ENCODE measurements at regions not wholly inside any gene's neighbourhood (a gene's known extent, or its start where the extent isn't known, plus 50 kb on each side); places are given as distances from the start of the nearest gene placed in this dataset.

DNA sequence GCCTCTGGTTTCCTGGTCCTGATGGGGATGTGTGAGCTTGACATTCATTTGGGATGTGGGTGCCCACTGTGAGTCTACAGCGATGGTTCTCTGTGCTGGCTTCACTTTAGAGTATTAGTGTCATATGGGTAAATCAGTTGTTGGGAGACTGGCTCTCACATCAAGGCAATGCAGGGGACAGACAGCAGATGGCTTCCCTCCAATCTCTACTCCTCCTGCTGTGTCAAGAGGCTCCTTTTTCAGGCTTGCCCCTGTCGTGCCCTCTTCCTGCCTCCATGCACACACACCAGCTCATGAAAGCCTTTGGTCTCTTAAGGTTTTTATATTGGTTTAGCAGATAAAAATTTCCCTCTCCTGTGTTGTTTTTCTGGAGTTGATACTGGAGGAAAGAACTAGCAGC, 315.6 kb downstream of the RDH14 start:
- no peak for DNase-seq

DNA sequence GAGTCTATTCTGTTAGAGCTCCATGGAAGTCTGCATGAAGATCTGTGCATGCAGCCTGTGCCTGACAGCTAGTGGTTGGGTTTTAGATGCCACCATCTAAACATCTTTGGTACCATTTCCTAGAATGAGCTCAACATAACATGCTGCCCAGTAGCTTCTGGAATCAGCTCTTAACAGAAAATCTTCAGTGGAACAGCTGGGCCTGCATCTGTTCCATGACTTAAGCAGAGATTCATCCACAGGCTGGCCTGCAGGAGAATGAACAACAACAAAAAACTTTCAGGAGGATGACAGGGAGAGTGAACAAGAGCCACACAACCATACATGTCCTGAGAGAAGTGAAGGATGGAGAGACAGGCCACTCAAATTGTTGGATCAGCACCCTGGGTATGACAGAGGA, 316.6 kb downstream of the RDH14 start:
- no peak for DNase-seq

DNA sequence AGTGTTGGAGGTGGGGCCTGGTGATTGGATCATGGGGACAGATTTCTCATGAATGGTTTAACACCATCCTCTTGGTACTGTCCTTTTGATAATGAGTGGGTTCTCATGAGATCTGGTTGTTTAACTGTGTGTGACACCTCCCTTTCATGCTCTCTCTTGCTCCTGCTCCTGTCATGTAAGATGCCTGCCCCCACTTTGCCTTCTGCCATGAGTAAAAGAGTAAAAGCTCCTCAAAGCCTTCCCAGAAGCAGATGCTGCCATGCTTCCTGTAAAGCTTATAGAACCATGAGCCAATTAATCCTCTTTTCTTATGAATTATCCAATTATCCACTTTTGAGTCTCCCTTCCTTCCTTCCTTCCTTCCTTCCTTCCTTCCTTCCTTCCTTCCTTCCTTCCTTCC, 317.7 kb downstream of the RDH14 start:
- no peak for DNase-seq

- DNase-seq: no peak
These were observed 322.2 kb downstream of the RDH14 start for GRCh38 chr2:18238209-18238608.

- DNase-seq: no peak
These were observed 323.2 kb downstream of the RDH14 start for GRCh38 chr2:18237298-18237697.

DNA sequence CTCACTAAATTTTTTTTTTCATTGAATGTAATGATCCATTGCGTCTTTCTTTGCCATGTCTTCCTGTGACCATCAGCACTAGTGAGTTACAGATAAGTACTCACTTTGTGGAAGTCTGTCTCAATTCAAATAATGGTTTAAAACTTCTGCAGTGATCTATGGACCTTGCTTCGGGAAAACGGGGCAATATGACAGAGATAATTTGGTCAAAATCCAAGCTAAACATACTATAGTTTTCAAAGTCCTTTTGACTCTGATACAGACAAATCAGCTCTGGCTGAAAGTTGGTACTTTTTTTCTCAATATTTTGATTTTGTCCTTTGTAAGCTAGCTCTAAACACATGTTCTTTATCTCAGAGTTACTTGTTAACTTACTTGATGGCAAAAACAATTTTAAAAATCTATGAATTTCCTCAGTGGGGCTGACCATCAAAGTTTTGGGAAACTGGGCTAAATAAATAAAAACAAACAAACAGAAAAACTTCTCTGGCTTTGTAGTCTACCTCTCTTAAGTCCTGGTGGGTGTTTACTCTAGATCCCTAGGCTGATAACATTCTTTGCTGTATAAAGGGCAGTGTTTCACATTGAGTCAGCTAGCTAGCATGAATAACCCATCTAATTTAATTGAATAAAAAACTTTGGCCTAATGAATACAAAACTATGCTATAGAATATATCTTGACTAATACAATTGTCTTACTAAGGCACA, 327.6 kb downstream of the RDH14 start:
- no peak for DNase-seq

DNA sequence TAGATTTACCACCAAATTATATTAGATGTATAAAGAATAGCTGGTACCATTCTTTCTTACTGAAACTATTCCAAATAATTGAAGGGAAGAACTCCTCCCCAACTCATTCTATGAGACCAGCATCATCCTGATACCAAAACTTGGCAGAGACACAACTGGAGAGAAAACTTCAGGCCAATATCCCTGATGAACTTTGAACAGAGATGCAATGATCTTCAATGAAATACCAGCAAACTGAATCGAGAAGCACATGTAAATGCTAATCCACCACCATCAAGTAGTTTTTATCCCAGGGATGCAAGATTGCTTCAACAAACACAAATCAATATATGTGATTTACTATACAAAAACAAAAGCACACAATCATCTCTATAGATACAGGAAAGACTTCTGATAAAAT, 329.8 kb downstream of the RDH14 start:
- DNase-seq: no peak

- no peak for DNase-seq
These were observed 340.8 kb downstream of the RDH14 start for GRCh38 chr2:18219676-18220075.

GRCh38 chr2:18218160-18218933, 339.9 kb downstream of the KCNS3 start:
- DNase-seq: no peak

DNA sequence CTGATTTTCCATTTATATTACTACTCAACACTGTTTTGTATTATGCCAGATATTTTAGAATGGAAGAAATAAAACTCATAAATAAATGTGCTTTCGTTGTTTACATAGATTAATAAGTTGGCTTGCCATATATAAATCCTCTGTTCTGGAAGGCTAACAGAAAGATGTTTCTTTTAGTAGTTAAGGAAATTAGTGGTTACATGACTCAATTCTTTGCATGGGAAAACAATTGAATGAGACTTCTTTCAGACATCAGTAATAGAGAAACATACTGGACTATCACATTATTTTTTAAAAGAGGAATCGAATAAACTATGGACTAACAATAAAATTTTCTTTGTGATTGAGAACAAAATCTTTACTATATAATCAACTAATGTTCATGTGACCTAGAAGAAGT, 336.5 kb downstream of the KCNS3 start:
- DNase-seq: no peak

DNA sequence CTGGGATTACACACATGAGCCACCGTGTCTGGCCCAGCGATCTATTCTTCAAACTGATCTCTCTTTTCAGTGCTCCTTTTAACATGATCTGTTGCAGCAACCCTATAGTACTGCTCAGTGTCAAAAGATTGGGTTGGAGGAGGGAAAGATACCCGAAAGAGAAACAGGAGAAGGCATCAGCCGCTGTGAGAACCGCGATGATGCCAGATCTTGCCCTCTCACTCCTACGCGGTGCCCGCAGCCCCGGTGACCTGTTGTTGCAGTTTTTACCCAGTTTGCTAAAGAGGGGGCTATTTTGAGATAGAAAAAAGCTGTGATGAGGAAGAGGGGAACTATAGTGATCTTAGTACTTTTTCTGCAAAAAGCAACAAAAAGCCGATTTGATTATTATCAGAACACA, 335.5 kb downstream of the KCNS3 start:
- no peak for DNase-seq

GRCh38 chr2:18209934-18210639, 331.6 kb downstream of the KCNS3 start:
- no peak for DNase-seq

DNA sequence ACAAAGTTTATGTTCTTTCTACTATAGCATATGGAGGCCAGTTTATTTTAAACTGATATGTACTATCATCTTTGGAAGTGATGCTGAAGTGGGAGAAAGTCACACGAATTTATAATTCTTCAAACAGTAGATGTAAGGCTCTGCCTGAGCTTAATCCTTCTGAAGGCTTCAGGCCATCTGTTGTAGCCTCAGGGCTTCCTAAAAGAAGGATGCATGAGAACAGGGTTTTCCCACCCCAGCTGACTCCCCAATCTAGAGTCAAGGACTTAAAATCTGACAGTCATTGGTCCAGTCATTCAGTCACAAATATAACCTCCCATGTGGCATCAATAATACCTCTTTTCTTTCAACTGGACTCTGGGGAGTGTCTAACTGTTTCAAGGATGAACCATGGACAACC, 330.5 kb downstream of the KCNS3 start:
- no peak for DNase-seq

DNA sequence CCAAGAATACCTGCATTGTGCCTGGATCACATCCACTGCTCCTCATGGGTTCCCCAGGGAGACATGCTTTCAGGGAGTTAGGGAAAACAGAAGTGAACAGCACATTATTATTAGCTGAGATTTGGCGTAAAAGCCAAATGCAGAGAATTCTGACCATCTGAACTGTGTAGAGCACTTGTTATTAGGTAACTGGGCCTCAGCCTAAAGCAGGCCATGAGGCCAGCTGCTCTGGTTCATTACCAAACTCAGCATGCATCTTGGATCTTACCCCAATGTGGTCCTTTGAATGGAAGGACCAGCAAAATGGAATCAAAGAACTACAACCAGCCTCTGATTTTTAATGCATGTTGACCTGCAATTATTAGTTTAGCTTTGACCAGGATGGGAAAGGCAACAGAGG, 322.3 kb downstream of the KCNS3 start:
- DNase-seq: no peak

DNA sequence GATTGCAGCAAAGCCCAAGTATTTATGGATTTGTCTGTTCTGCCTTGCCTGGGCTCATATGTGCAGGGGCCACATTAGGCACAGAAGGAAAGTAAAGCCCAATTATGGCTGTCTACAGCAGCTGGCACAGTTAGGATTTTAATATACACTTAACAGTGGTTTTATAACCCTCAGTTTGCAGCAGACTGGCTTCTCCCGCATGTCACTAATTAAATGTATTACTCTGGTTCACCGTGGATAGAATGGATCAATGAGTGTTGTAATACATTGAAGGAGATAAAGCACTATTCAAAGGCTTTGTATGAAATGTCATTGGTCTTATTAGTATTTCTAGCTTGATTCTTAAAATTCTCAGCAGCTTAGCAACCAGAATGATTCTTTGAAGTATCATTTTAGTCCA, 320.2 kb downstream of the KCNS3 start:
- DNase-seq: no peak

GRCh38 chr2:18194161-18194560, 315.7 kb downstream of the KCNS3 start:
- no peak for DNase-seq

DNA sequence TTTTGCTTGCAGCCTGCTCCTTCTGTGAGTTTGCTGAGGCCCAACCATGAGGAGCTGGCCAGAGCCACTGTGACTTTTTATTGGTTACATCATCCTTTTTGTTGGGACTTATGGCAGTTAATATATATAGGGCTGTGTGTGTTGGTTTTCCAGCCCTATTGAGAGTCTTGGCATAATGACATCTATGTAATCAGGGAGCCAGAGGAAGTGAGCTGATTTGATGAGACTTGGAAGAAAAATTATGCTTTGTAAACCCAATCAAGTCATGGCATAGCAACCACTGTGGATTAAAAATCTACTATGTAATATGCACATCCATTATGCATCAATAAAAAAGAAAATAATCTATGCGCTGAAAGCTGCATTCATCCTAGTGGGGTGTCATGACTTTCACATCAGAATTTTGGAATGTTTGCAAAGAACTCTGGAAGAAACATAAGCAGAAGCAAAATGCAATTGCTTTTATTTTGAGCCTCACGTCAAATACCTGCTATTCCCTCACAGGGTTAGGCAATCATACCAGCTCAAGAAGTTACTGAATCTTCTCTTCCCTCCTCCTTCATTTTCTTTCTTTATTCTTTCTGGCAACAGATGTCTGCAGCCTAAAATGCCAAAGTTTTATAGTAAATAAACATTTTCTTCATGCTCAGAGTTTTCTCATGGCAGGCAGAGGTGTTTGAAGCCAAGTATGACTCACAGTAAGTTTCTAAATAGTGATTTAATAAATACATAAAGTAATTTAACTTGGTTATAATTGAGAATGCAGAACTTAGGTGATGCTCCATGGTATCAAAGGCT, 308.5 kb downstream of the KCNS3 start:
- DNase-seq: no peak

- no peak for DNase-seq
These were observed 304.4 kb downstream of the KCNS3 start for GRCh38 chr2:18182861-18183260.

DNA sequence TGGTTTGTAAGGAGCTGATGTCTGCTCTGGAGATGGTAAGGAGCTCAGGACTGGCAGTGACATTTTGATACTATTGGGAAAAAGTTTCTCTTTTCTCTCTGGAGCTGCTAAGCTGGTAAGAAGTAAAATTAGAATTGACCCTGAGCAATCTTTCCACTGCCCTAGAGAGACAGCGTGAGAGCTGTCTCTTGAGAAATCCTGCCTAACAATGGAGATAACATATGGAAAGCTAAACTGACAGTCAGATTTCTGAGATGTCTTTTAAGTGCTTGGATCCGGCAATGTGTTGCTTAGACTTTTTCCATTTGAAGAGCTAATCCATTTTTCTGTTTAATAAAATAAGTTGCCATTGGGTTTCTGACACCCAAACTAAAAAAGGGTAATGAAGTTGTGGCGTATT, 302.4 kb downstream of the KCNS3 start:
- DNase-seq: no peak

DNA sequence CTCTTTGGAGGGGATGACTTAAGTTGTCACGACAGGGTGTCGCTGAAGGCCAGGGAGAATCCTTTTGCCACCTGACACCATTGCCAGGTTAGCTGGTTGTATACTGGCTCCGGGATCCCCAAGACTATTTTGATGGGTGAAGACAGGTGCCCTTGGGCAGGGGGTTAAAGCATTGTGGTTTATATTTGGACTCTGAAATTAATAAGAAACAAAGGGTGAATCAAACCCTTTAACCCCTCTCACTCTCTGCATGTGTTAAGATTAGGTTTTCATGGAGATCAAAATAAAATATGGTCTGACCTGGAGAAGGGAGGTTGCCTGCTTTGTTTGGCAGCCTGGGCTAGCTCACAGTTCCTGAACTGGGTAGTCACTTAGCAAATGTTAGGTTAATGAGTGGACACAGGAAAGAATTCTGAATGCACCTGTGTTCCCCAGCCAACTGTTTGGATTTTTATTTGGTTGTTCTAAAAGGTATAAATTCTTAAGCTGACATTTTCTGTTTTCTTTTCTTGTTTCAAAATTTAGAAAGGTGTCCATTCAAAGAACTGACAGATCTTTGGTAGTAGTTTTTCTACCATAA, 301.7 kb downstream of the KCNS3 start:
- no peak for DNase-seq

- DNase-seq: peak; percentile 26
These were observed 300.4 kb downstream of the KCNS3 start for GRCh38 chr2:18178736-18179349.

DNA sequence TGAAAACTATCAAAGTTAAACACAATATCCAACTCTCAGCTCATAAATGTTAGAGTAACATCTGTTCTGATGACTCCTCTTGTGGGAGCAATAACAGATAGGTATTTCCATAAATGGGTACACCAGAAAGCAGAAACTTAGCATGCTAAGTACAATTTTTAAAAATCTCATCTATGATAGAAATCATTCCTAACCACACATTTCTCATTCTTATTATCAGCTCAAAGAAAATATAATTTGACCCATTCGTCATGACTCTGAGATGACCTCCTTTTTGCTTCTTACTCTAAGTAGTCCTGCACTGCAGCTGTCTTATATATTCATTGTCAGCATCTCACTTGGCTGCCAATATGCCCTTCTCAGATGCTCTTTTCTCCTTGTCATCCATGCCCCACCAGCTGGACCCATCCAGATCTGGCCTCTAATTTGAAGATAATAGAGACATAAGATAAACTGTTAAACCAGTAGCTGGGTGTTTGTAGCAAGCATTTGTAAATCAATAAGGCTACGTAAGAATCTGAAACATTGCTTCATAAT, 298.3 kb downstream of the KCNS3 start:
- DNase-seq: no peak
